ENCODE measurements at regions not wholly inside any gene's neighbourhood (a gene's known extent, or its start where the extent isn't known, plus 50 kb on each side); places are given as distances from the start of the nearest gene placed in this dataset.

GRCh38 chr5:125153231-125153630 is 406.8 kb upstream of the ZNF608 start:
- TF ChIP-seq CTCF (IDR thresholded peaks at IDR 0.05; ENCODE audit: borderline replicate concordance, control extremely low read depth, extremely low read depth, insufficient read depth, missing control alignments), result no peak
- in situ Hi-C loops (cut with MboI; ENCODE audit: low sequenced_read_pairs, unreplicated experiment), result no loop called here
- no peak for DNase-seq (ENCODE audit: low spot score)

GRCh38 chr5:125154301-125155110 is 408.1 kb upstream of the ZNF608 start:
- DNase-seq (ENCODE audit: low spot score), result no peak
- no peak for TF ChIP-seq CTCF (IDR thresholded peaks at IDR 0.05; ENCODE audit: borderline replicate concordance, control extremely low read depth, extremely low read depth, insufficient read depth, missing control alignments)
- in situ Hi-C loops (cut with MboI; ENCODE audit: low sequenced_read_pairs, unreplicated experiment), result no loop called here

GRCh38 chr5:125160787-125161502 is 414.5 kb upstream of the ZNF608 start:
- in situ Hi-C loops (cut with MboI; ENCODE audit: low sequenced_read_pairs, unreplicated experiment), result no loop called here
- no peak for TF ChIP-seq CTCF (IDR thresholded peaks at IDR 0.05; ENCODE audit: borderline replicate concordance, control extremely low read depth, extremely low read depth, insufficient read depth, missing control alignments)
- DNase-seq (ENCODE audit: low spot score), result no peak

- no peak for TF ChIP-seq CTCF (IDR thresholded peaks at IDR 0.05; ENCODE audit: borderline replicate concordance, control extremely low read depth, extremely low read depth, insufficient read depth, missing control alignments)
- DNase-seq (ENCODE audit: low spot score), result no peak
- in situ Hi-C loops (cut with MboI; ENCODE audit: low sequenced_read_pairs, unreplicated experiment), result no loop called here
These were observed 416.3 kb upstream of the ZNF608 start for GRCh38 chr5:125162714-125163113.

- no peak for TF ChIP-seq CTCF (IDR thresholded peaks at IDR 0.05; ENCODE audit: borderline replicate concordance, control extremely low read depth, extremely low read depth, insufficient read depth, missing control alignments)
- in situ Hi-C loops (cut with MboI; ENCODE audit: low sequenced_read_pairs, unreplicated experiment), result no loop called here
These were observed 423.0 kb upstream of the ZNF608 start for GRCh38 chr5:125169396-125169795.

DNA sequence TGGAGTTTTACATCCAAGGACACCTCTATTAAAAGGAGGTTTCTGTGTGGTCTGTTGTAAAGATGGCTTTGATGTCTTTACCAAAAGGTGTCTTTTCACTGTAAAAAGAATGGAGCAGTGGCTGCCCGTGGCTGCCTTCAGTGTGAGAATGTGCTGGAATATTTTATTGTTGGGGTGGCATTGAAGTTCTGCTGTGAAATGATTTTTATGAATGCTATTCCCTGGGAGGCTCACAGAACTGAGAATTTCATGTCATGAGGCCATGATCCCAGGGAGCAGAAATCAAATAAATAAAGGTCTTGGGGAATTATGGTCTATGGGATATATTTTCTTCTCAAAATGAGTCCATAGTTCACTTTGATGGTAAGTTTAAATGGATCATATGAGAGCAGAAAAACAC is 425.2 kb upstream of the ZNF608 start:
- in situ Hi-C loops (cut with MboI; ENCODE audit: low sequenced_read_pairs, unreplicated experiment), result no loop called here
- no peak for TF ChIP-seq CTCF (IDR thresholded peaks at IDR 0.05; ENCODE audit: borderline replicate concordance, control extremely low read depth, extremely low read depth, insufficient read depth, missing control alignments)
- DNase-seq (ENCODE audit: low spot score), result no peak

More at GRCh38 chr5:125169396-125169795, 423.0 kb upstream of the ZNF608 start:
- no peak for DNase-seq (ENCODE audit: low spot score)

All from GM13976 (cell line).